ENCODE measurements at regions not wholly inside any gene's neighbourhood (a gene's known extent, or its start where the extent isn't known, plus 50 kb on each side); places are given as distances from the start of the nearest gene placed in this dataset.

GRCh38 chr16:73883841-73884240, 412.8 kb upstream of the PSMD7 start:
- Histone ChIP-seq H3K36me3 (ENCODE audit: control insufficient read depth, insufficient read depth, low read length) (no peaks in the 10 kb centered on the region), H3K4me1 (ENCODE audit: control insufficient read depth, insufficient read depth, low read length, poor library complexity, severe bottlenecking) (no peaks in the 10 kb centered on the region), H3K9me3 (ENCODE audit: control insufficient read depth, low read length) (no peaks in the 10 kb centered on the region), H3K27ac (ENCODE audit: low read depth, low read length, severe bottlenecking) (no peak overlapping the region), H3K4me3 (ENCODE audit: extremely low read depth, insufficient read depth, low read length, poor library complexity, severe bottlenecking) (no peak overlapping the region)
- WGBS, 2 experiments (ENCODE audit: insufficient coverage in 2 of 2), result 90% methylated on average over 2 of the region's 3 CpGs; no CpG with 5 or more reads in 1 of the 2 experiments

DNA sequence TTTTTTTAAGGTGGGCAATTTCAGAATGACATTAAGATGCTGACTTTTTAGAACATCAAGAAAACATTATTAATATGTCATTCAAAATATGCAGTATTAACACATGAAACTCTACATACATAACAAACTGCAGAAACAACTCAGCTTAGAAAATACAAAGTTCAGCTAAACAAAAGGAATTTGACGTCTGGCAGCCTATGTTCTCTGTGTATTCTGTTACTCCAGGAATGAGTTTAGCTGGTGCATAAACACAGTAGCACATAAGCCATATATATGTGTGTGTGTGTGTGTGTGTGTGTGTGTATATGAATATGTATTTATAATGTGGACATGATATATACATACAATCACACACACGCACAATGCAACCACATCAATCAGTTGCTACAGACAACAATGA, 413.5 kb upstream of the PSMD7 start:
- no peaks in the 10 kb centered on the region for H3K36me3 ChIP-seq (ENCODE audit: control insufficient read depth, insufficient read depth, low read length)
- H3K9me3 ChIP-seq (ENCODE audit: control insufficient read depth, low read length), result no peaks in the 10 kb centered on the region
- H3K4me1 ChIP-seq (ENCODE audit: control insufficient read depth, insufficient read depth, low read length, poor library complexity, severe bottlenecking), result no peaks in the 10 kb centered on the region
- H3K27ac ChIP-seq (ENCODE audit: low read depth, low read length, severe bottlenecking), result no peak overlapping the region
- no peak overlapping the region for H3K4me3 ChIP-seq (ENCODE audit: extremely low read depth, insufficient read depth, low read length, poor library complexity, severe bottlenecking)
- no CpG with 5 or more reads among the region's 2 CpGs for WGBS, 2 experiments (ENCODE audit: insufficient coverage in 2 of 2)

DNA sequence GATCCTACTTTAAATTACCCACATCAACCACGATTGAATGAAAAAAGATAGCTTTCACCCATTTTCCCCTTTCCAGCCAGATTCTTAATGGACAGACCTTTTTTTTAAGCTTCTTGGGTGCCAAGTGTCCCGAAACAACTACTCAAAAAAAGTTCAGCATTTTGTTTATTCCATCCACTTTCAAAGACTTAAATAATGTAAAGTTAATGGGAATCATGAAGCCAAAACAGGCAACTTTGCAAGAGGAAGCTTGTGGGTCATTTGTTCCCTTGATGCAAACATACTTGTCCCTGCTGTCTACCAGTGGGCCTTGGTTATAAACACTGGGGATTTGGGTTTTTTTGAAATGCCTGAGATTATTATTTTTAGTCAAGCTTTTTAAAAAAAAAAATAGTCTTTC, 414.0 kb upstream of the PSMD7 start:
- H3K36me3 ChIP-seq (ENCODE audit: control insufficient read depth, insufficient read depth, low read length), result no peaks in the 10 kb centered on the region
- H3K4me1 ChIP-seq (ENCODE audit: control insufficient read depth, insufficient read depth, low read length, poor library complexity, severe bottlenecking), result no peaks in the 10 kb centered on the region
- no peak overlapping the region for H3K4me3 ChIP-seq (ENCODE audit: extremely low read depth, insufficient read depth, low read length, poor library complexity, severe bottlenecking)
- WGBS, 2 experiments (ENCODE audit: insufficient coverage in 2 of 2), result 75 to 92% methylated on average over 1 of the region's 2 CpGs
- H3K27ac ChIP-seq (ENCODE audit: low read depth, low read length, severe bottlenecking), result no peak overlapping the region
- H3K9me3 ChIP-seq (ENCODE audit: control insufficient read depth, low read length), result no peaks in the 10 kb centered on the region

DNA sequence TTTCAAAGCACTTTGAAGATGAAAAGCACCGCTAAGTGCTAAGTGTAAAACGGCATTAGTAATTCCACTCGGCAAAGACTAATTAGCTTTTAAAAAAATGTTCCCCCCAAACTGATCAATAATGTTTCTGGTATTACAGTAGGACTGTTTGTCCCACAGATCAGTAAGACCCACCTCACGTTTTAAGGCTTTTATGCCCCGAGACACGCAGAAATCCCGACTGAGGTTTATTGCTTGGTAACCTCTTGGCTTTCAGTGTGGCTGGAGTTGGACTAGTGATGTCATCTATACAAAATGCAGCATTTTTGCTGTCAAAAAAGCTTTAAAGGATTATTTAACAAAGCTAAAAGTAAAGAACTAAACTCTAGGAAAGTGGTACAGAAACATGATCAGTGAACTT, 414.6 kb upstream of the PSMD7 start:
- H3K4me3 ChIP-seq (ENCODE audit: extremely low read depth, insufficient read depth, low read length, poor library complexity, severe bottlenecking), result no peak overlapping the region
- H3K36me3 ChIP-seq (ENCODE audit: control insufficient read depth, insufficient read depth, low read length), result no peaks in the 10 kb centered on the region
- 82 to 94% methylated on average over 3 to 4 of the region's 7 CpGs for WGBS, 2 experiments (ENCODE audit: insufficient coverage in 2 of 2)
- H3K27ac ChIP-seq (ENCODE audit: low read depth, low read length, severe bottlenecking), result no peak overlapping the region
- H3K9me3 ChIP-seq (ENCODE audit: control insufficient read depth, low read length), result no peaks in the 10 kb centered on the region
- no peaks in the 10 kb centered on the region for H3K4me1 ChIP-seq (ENCODE audit: control insufficient read depth, insufficient read depth, low read length, poor library complexity, severe bottlenecking)

DNA sequence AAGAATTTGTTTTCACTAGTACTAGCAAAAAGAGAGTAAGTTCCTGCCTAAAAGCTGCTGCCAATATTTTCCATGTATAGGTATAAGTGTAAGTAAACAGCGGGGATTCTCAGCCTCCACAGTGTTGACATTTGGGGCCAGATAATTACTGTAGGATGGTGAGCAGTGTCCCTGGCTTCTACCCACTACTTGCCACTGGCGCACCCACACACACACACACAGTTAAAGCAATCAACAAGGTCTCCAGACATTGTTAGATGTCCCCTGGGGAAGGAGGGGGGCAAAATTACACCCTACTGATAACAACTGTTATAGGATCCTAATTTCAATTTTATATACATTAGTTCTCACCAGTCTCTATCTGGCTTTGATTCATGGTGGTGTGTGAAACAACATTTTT, 417.0 kb upstream of the PSMD7 start:
- 100% methylated on average over 1 of the region's 2 CpGs; no CpG with 5 or more reads in 1 of the 2 experiments for WGBS, 2 experiments (ENCODE audit: insufficient coverage in 2 of 2)
- no peaks in the 10 kb centered on the region for H3K9me3 ChIP-seq (ENCODE audit: control insufficient read depth, low read length)
- H3K27ac ChIP-seq (ENCODE audit: low read depth, low read length, severe bottlenecking), result no peak overlapping the region
- no peaks in the 10 kb centered on the region for H3K36me3 ChIP-seq (ENCODE audit: control insufficient read depth, insufficient read depth, low read length)
- H3K4me1 ChIP-seq (ENCODE audit: control insufficient read depth, insufficient read depth, low read length, poor library complexity, severe bottlenecking), result no peaks in the 10 kb centered on the region
- H3K4me3 ChIP-seq (ENCODE audit: extremely low read depth, insufficient read depth, low read length, poor library complexity, severe bottlenecking), result no peak overlapping the region

- no peak overlapping the region for H3K27ac ChIP-seq (ENCODE audit: low read depth, low read length, severe bottlenecking)
- no CpG with 5 or more reads among the region's 2 CpGs for WGBS, 2 experiments (ENCODE audit: insufficient coverage in 2 of 2)
- H3K9me3 ChIP-seq (ENCODE audit: control insufficient read depth, low read length), result no peaks in the 10 kb centered on the region
- no peaks in the 10 kb centered on the region for H3K4me1 ChIP-seq (ENCODE audit: control insufficient read depth, insufficient read depth, low read length, poor library complexity, severe bottlenecking)
- H3K36me3 ChIP-seq (ENCODE audit: control insufficient read depth, insufficient read depth, low read length), result no peaks in the 10 kb centered on the region
- no peak overlapping the region for H3K4me3 ChIP-seq (ENCODE audit: extremely low read depth, insufficient read depth, low read length, poor library complexity, severe bottlenecking)
Measured at GRCh38 chr16:73878611-73879010, 418.0 kb upstream of the PSMD7 start.

DNA sequence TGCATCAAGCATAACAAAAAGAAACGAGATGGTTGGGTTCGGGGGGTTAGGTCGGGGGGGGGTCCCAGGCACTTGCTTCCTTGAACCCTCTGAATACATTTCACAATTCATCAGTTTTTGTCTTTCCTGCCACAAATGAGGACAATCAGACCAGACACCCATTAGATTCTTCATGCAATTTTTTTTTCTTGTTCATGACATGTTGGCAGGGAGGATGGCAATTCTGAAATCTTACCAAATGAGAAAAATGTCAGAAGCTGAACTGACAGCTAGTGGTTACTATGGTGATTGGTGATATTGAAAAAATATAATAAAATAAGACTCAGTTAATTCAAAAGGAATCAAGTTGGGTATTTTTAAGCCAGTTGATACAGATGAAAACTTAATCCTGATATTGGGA, 419.5 kb upstream of the PSMD7 start:
- no peaks in the 10 kb centered on the region for H3K4me1 ChIP-seq (ENCODE audit: control insufficient read depth, insufficient read depth, low read length, poor library complexity, severe bottlenecking)

GRCh38 chr16:73875996-73876690, 420.5 kb upstream of the PSMD7 start:
- H3K4me3 ChIP-seq (ENCODE audit: extremely low read depth, insufficient read depth, low read length, poor library complexity, severe bottlenecking), result no peak overlapping the region
- no peak overlapping the region for H3K27ac ChIP-seq (ENCODE audit: low read depth, low read length, severe bottlenecking)
- H3K9me3 ChIP-seq (ENCODE audit: control insufficient read depth, low read length), result no peaks in the 10 kb centered on the region
- 93 to 96% methylated on average over 5 to 6 of the region's 7 CpGs for WGBS, 2 experiments (ENCODE audit: insufficient coverage in 2 of 2)
- no peaks in the 10 kb centered on the region for H3K36me3 ChIP-seq (ENCODE audit: control insufficient read depth, insufficient read depth, low read length)
- H3K4me1 ChIP-seq (ENCODE audit: control insufficient read depth, insufficient read depth, low read length, poor library complexity, severe bottlenecking), result no peaks in the 10 kb centered on the region

More for the DNA sequence above, 419.5 kb upstream of the PSMD7 start:
- no CpG with 5 or more reads among the region's 3 CpGs for WGBS, 2 experiments (ENCODE audit: insufficient coverage in 2 of 2)
- Histone ChIP-seq H3K9me3 (ENCODE audit: control insufficient read depth, low read length) (no peaks in the 10 kb centered on the region), H3K36me3 (ENCODE audit: control insufficient read depth, insufficient read depth, low read length) (no peaks in the 10 kb centered on the region), H3K27ac (ENCODE audit: low read depth, low read length, severe bottlenecking) (no peak overlapping the region), H3K4me3 (ENCODE audit: extremely low read depth, insufficient read depth, low read length, poor library complexity, severe bottlenecking) (no peak overlapping the region)

DNA sequence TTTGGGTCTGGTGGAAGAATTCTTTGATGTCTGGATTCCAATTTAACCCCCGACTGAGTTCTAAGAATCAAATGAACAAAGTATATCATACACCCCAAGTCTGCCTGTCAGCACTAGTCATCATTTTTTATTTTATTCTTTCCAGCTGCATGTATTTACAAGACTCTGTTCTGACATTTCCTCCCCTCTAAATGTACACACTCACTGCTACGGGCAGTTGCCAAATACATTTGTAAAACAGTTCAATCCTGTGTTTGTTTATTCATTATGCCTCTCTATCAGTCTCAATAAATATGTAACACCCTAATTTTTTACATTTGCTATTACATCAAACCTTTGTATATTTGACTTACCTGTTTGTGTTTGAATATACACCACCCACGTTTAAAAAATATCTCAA, 422.3 kb upstream of the PSMD7 start:
- H3K9me3 ChIP-seq (ENCODE audit: control insufficient read depth, low read length), result no peaks in the 10 kb centered on the region
- no peaks in the 10 kb centered on the region for H3K36me3 ChIP-seq (ENCODE audit: control insufficient read depth, insufficient read depth, low read length)
- no peak overlapping the region for H3K4me3 ChIP-seq (ENCODE audit: extremely low read depth, insufficient read depth, low read length, poor library complexity, severe bottlenecking)
- 75 to 86% methylated on average over 2 of the region's 3 CpGs for WGBS, 2 experiments (ENCODE audit: insufficient coverage in 2 of 2)
- no peaks in the 10 kb centered on the region for H3K4me1 ChIP-seq (ENCODE audit: control insufficient read depth, insufficient read depth, low read length, poor library complexity, severe bottlenecking)
- no peak overlapping the region for H3K27ac ChIP-seq (ENCODE audit: low read depth, low read length, severe bottlenecking)

DNA sequence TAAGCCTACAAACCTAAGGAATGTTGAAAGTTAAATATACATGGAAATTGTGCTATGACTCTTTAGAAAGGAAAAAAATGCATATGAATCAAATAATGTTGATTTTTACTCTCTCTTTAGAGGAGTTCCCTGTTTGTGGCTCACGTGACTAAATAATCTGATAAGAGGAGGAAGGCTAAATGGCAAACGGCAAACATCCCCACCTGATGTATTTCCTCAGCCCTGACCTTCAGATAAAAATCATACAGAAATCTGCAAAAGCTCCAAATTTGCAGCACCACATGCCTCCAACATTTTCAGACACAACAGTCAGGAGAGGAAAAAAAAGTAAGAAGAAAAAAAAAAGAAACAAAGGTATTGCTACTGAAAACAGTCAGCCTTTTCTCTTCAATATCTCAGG, 423.0 kb upstream of the PSMD7 start:
- WGBS, 2 experiments (ENCODE audit: insufficient coverage in 2 of 2), result 60% methylated on average over 1 of the region's 2 CpGs; no CpG with 5 or more reads in 1 of the 2 experiments
- Histone ChIP-seq H3K27ac (ENCODE audit: low read depth, low read length, severe bottlenecking) (no peak overlapping the region), H3K4me1 (ENCODE audit: control insufficient read depth, insufficient read depth, low read length, poor library complexity, severe bottlenecking) (no peaks in the 10 kb centered on the region)

GRCh38 chr16:73872856-73873255, 423.8 kb upstream of the PSMD7 start:
- H3K36me3 ChIP-seq (ENCODE audit: control insufficient read depth, insufficient read depth, low read length), result no peaks in the 10 kb centered on the region
- H3K27ac ChIP-seq (ENCODE audit: low read depth, low read length, severe bottlenecking), result no peak overlapping the region
- no peaks in the 10 kb centered on the region for H3K4me1 ChIP-seq (ENCODE audit: control insufficient read depth, insufficient read depth, low read length, poor library complexity, severe bottlenecking)
- no CpG with 5 or more reads among the region's 8 CpGs for WGBS, 2 experiments (ENCODE audit: insufficient coverage in 2 of 2)
- no peak overlapping the region for H3K4me3 ChIP-seq (ENCODE audit: extremely low read depth, insufficient read depth, low read length, poor library complexity, severe bottlenecking)
- no peaks in the 10 kb centered on the region for H3K9me3 ChIP-seq (ENCODE audit: control insufficient read depth, low read length)

More for the DNA sequence above, 423.0 kb upstream of the PSMD7 start:
- Histone ChIP-seq H3K9me3 (ENCODE audit: control insufficient read depth, low read length) (no peaks in the 10 kb centered on the region), H3K36me3 (ENCODE audit: control insufficient read depth, insufficient read depth, low read length) (no peaks in the 10 kb centered on the region), H3K4me3 (ENCODE audit: extremely low read depth, insufficient read depth, low read length, poor library complexity, severe bottlenecking) (no peak overlapping the region)
